VCaP (cell line): ENCODE measurements at regions not wholly inside any gene's neighbourhood (a gene's known extent, or its start where the extent isn't known, plus 50 kb on each side); places are given as distances from the start of the nearest gene placed in this dataset.

ENCODE experiments used
- H3K27ac ChIP-seq: fragments of 450-650 bp; 2 replicates; pipeline ENCODE4 v1.5.1; 2017
- CTCF ChIP-seq: fragments of 450-650 bp; conservative IDR thresholded peaks from 2 replicates; pipeline ENCODE4 v1.5.1; 2017; ENCODE audit warnings: mild to moderate bottlenecking, moderate library complexity

- TF ChIP-seq CTCF = no peak
These were observed 271.7 kb downstream of the DUSP10 start for GRCh38 chr1:221470000-221470698.

GRCh38 chr1:221473411-221473810, 268.5 kb downstream of the DUSP10 start:
- H3K27ac ChIP-seq = no peak overlapping the region
- TF ChIP-seq CTCF = no peak

More at GRCh38 chr1:221470000-221470698, 271.7 kb downstream of the DUSP10 start:
- H3K27ac ChIP-seq = peak overlapping the region; percentile 42

- no peak overlapping the region for H3K27ac ChIP-seq
- TF ChIP-seq CTCF = no peak
These were observed 264.6 kb downstream of the DUSP10 start for GRCh38 chr1:221477252-221477651.

GRCh38 chr1:221478050-221478949, 263.6 kb downstream of the DUSP10 start:
- TF ChIP-seq CTCF = peak; percentile 90
- H3K27ac ChIP-seq = no peak overlapping the region

DNA sequence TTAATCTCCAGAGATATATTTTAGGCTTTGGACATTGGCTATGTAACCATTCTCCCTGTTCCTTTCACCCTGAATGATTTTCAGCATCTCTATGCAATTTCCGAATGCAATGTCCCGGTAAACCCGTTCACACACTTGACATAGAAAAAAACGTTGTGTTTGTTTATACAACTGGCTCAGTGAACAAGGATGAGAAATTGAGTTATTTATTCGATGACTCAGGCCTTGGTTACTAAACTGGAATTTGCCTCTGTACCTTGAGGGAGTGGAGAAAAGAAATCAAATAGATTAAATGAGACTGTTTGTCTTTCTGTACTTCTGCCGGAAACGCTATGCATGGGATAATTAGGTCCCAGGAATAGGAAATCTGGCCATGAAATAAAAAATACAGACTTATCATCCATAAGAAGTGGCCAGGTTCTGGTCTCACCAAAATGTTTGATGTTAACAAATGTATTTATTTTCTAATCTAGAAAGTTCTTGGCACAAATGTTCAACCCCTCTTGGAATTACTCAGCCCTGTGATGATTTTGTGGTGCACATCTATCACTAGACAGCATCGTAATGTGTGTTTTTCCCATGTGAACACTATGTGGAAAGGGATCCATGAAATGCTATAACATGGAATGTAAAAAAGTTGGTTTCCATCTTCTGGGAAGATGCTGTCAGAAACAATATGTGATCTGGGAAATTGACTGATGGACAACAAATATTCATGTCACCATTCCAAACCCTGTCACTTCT, 253.9 kb downstream of the DUSP10 start:
- no peak overlapping the region for H3K27ac ChIP-seq
- no peak for TF ChIP-seq CTCF

GRCh38 chr1:221488550-221488949, 253.3 kb downstream of the DUSP10 start:
- TF ChIP-seq CTCF = no peak
- no peak overlapping the region for H3K27ac ChIP-seq

DNA sequence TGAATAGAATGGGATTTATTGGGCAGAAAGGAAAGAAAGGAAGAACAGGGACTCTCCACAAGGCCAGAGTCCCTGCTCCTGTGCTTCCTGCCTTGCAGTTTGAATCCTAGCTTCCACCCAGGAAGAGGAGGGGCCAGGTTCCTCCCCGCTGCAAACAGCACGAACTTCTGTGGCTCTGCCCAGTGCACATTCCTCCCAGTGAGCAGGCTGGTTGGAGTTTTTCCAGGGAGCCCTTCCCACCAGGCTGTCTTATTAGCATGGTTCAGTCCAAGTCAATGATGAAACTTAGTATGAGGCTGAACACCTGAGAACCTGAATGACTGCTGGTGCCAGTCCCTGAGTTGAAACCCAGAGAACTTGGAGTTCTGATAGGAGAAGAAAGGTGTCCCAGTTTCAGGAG, 247.2 kb downstream of the DUSP10 start:
- H3K27ac ChIP-seq = no peak overlapping the region
- no peak for TF ChIP-seq CTCF
